Globus pallidus (tissue), 1 donor: ENCODE measurements at regions not wholly inside any gene's neighbourhood (a gene's known extent, or its start where the extent isn't known, plus 50 kb on each side); places are given as distances from the start of the nearest gene placed in this dataset.

Experiments used
- DNase-seq: peaks from one replicate; pipeline ENCODE4 v3.0.0-alpha.2; 2015; ENCODE audit warnings: low spot score

- DNase-seq: no peak
Measured at GRCh38 chrX:109312757-109313156, 169.1 kb downstream of the GUCY2F start.

- no peak for DNase-seq
Measured at GRCh38 chrX:109310031-109310430, 171.9 kb downstream of the GUCY2F start.

- no peak for DNase-seq
Measured at GRCh38 chrX:109301177-109301576, 180.7 kb downstream of the GUCY2F start.

- DNase-seq: no peak
Measured at GRCh38 chrX:109300415-109300814, 181.5 kb downstream of the GUCY2F start.

GRCh38 chrX:109299091-109299490 lies 182.8 kb downstream of the GUCY2F start:
- DNase-seq: no peak

GRCh38 chrX:109294097-109294814 lies 187.6 kb downstream of the GUCY2F start:
- no peak for DNase-seq

- no peak for DNase-seq
Measured at GRCh38 chrX:109283870-109284269, 198.0 kb downstream of the GUCY2F start.

GRCh38 chrX:109281483-109282275 lies 200.2 kb downstream of the GUCY2F start:
- DNase-seq: no peak

- no peak for DNase-seq
Measured at GRCh38 chrX:109274806-109275205, 207.1 kb downstream of the GUCY2F start.

GRCh38 chrX:109270580-109271484 lies 211.1 kb downstream of the GUCY2F start:
- no peak for DNase-seq

GRCh38 chrX:109268340-109268739 lies 213.5 kb downstream of the GUCY2F start:
- DNase-seq: no peak

GRCh38 chrX:109266034-109266433 lies 215.9 kb downstream of the GUCY2F start:
- DNase-seq: no peak

GRCh38 chrX:109264878-109265277 lies 217.0 kb downstream of the GUCY2F start:
- no peak for DNase-seq

- DNase-seq: no peak
Measured at GRCh38 chrX:109261279-109261678, 220.6 kb downstream of the GUCY2F start.

GRCh38 chrX:109252789-109253188 lies 229.1 kb downstream of the GUCY2F start:
- DNase-seq: no peak

GRCh38 chrX:109218761-109219160 lies 263.1 kb downstream of the GUCY2F start:
- DNase-seq: no peak

- no peak for DNase-seq
Measured at GRCh38 chrX:109199726-109200125, 282.2 kb downstream of the GUCY2F start.

GRCh38 chrX:109190542-109190941 lies 291.3 kb downstream of the GUCY2F start:
- no peak for DNase-seq

GRCh38 chrX:109187473-109188168 lies 294.3 kb downstream of the GUCY2F start:
- no peak for DNase-seq

- DNase-seq: no peak
Measured at GRCh38 chrX:109186939-109187338, 294.9 kb downstream of the GUCY2F start.

- no peak for DNase-seq
Measured at GRCh38 chrX:109184506-109185139, 297.3 kb downstream of the GUCY2F start.
